Smooth muscle cell (in vitro differentiated cells): ENCODE measurements at regions not wholly inside any gene's neighbourhood (a gene's known extent, or its start where the extent isn't known, plus 50 kb on each side); places are given as distances from the start of the nearest gene placed in this dataset.

Experiments
- DNase-seq: peaks from one replicate; lab custom pipeline; 2025; ENCODE audit not compliant: unreplicated experiment; lab: John Stamatoyannopoulos, UW
- H2AFZ ChIP-seq: fragments of 200-600 bp; sonication (generic); 2 replicates; pipeline ENCODE4 v1.6.0; 2016; ENCODE audit warnings: antibody characterized with exemption, low read depth, mild to moderate bottlenecking
- H3F3A ChIP-seq: fragments of 200-600 bp; sonication (generic); 2 replicates; pipeline ENCODE4 v1.6.0; 2017; ENCODE audit warnings: antibody characterized with exemption, low read depth
- H3K27ac ChIP-seq: fragments of 200-600 bp; sonication (generic); 2 replicates; pipeline ENCODE4 v1.5.1; 2016; ENCODE audit warnings: low read depth, mild to moderate bottlenecking
- H3K27me3 ChIP-seq: fragments of 200-600 bp; sonication (generic); 2 replicates; pipeline ENCODE4 v1.6.1; 2016; ENCODE audit warnings: low read depth, mild to moderate bottlenecking
- H3K36me3 ChIP-seq: fragments of 200-600 bp; sonication (generic); 2 replicates; pipeline ENCODE4 v1.5.1; 2016; ENCODE audit warnings: low read depth
- H3K4me1 ChIP-seq: fragments of 200-600 bp; sonication (generic); 2 replicates; pipeline ENCODE4 v1.5.1; 2016; ENCODE audit warnings: low read depth
- H3K4me2 ChIP-seq: fragments of 200-600 bp; sonication (generic); 2 replicates; pipeline ENCODE4 v1.6.0; 2016; ENCODE audit warnings: mild to moderate bottlenecking
- H3K4me3 ChIP-seq: fragments of 200-600 bp; sonication (generic); 2 replicates; pipeline ENCODE4 v1.5.1; 2016; ENCODE audit warnings: mild to moderate bottlenecking
- H3K79me2 ChIP-seq: fragments of 200-600 bp; sonication (generic); 2 replicates; pipeline ENCODE4 v1.6.0; 2016; ENCODE audit warnings: low read depth, mild to moderate bottlenecking
- H3K9ac ChIP-seq: fragments of 200-600 bp; sonication (generic); 2 replicates; pipeline ENCODE4 v1.6.0; 2016; ENCODE audit warnings: low read depth
- H3K9me3 ChIP-seq: fragments of 200-600 bp; sonication (generic); replicated peaks from 2 replicates; pipeline ENCODE4 v1.5.1; 2016; ENCODE audit warnings: low read depth
- H4K20me1 ChIP-seq: fragments of 200-600 bp; sonication (generic); 2 replicates; pipeline ENCODE4 v1.6.0; 2016; ENCODE audit warnings: low read depth
- CTCF ChIP-seq: fragments of 200-600 bp; sonication (generic); IDR thresholded peaks from 2 replicates; pipeline ENCODE4 v1.5.1; 2017; ENCODE audit warnings: borderline replicate concordance, mild to moderate bottlenecking, antibody characterized with exemption; ENCODE audit not compliant: insufficient read depth, poor library complexity, severe bottlenecking
- WGBS: methylation state at CpG from one replicate; pipeline ENCODE4 v1.1.7; 2016; ENCODE audit warnings: low lambda C conversion rate; 5-methylcytosine and 5-hydroxymethylcytosine counted together

DNA sequence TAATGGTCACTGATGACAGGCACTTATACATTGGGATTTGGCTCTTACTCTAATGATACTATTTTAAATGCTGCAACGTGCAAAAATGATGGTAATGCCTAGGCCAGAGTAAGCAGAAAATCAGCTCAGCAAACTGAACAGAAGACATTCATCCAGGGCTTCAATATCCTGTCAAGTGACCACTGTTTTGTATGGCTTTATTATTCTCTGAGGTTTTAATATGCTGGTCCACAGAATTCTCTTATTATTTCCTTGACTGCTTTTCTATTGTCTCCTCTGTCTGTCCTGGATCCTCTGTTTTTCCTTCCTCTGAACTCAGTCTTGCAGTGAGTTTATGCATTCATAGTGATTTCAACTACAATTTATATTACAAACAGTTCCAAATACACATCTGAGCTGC, 90.8 kb upstream of the PMFBP1 start:
- Histone ChIP-seq H3K4me3 (no peak overlapping the region), H3K79me2 (no peaks in the 10 kb centered on the region), H3K9ac (no peak overlapping the region), H3F3A (no peaks in the 10 kb centered on the region), H3K4me1 (no peaks in the 10 kb centered on the region), H3K4me2 (no peak overlapping the region), H3K27me3 (no peaks in the 10 kb centered on the region), H3K9me3 (no peaks in the 10 kb centered on the region), H2AFZ (no peak overlapping the region), H3K27ac (no peak overlapping the region), H3K36me3 (no peaks in the 10 kb centered on the region), H4K20me1 (no peaks in the 10 kb centered on the region)
- 93% methylated on average over 1 of the region's 1 CpG for WGBS
- DNase-seq, result no peak
- TF ChIP-seq CTCF, result no peak

- Histone ChIP-seq H3F3A (no peaks in the 10 kb centered on the region), H3K9ac (no peak overlapping the region), H3K4me3 (no peak overlapping the region), H3K27ac (no peak overlapping the region), H3K79me2 (no peaks in the 10 kb centered on the region), H3K36me3 (no peaks in the 10 kb centered on the region), H2AFZ (no peak overlapping the region), H3K4me1 (peaks cover 10% of the 10 kb centered on the region), H3K4me2 (no peak overlapping the region), H3K27me3 (no peaks in the 10 kb centered on the region), H4K20me1 (no peaks in the 10 kb centered on the region), H3K9me3 (no peaks in the 10 kb centered on the region)
- WGBS, result 100% methylated on average over 1 of the region's 1 CpG
- no peak for DNase-seq
- TF ChIP-seq CTCF, result no peak
Measured at GRCh38 chr16:72261127-72261526, 89.2 kb upstream of the PMFBP1 start.

DNA sequence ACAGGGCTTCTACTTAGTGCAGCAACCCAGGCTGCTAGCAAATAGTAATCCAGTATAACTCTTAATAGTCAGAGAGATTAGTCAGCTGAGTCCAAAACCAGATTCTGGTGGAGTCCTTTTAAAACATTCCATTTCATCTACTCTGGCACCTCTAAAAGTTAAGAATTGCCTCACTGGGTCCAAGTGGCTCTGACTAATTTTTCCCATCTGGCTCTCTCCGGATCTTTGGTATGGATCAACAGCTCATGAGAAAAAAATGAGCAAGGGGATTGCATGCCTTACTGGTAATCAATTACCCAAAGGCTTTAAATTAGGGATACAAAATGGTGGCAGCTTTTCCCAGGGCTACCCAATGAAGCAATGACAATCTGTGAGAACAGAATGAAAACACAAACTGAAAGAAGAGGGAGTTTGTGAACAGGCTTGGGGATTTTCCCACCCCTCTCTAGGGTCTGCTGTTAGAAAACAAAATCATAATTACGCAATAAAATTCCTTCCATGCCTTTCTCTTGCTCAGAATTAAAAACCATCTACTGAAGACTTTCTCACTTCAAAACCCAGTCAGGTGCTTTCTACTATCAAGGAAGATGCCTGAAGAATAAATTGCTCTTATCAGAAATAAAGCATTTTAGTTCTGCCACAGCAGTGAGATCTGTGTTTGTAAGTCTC, 84.6 kb upstream of the PMFBP1 start:
- Histone ChIP-seq H3F3A (no peaks in the 10 kb centered on the region), H3K4me3 (no peak overlapping the region), H3K36me3 (no peaks in the 10 kb centered on the region), H3K79me2 (no peaks in the 10 kb centered on the region), H3K9me3 (no peaks in the 10 kb centered on the region), H3K4me1 (peaks cover 10% of the 10 kb centered on the region), H3K9ac (no peak overlapping the region), H2AFZ (no peak overlapping the region), H3K4me2 (peak overlapping the region; percentile 40), H3K27ac (no peak overlapping the region), H4K20me1 (no peaks in the 10 kb centered on the region), H3K27me3 (no peaks in the 10 kb centered on the region)
- no peak for DNase-seq
- TF ChIP-seq CTCF, result no peak
- WGBS, result 65% methylated on average over 2 of the region's 2 CpGs

GRCh38 chr16:72255786-72256185, 83.8 kb upstream of the PMFBP1 start:
- H2AFZ ChIP-seq, result no peak overlapping the region
- no peaks in the 10 kb centered on the region for H3K79me2 ChIP-seq
- H3K4me1 ChIP-seq, result peaks cover 10% of the 10 kb centered on the region
- H3K36me3 ChIP-seq, result no peaks in the 10 kb centered on the region
- no peaks in the 10 kb centered on the region for H3K9me3 ChIP-seq
- no peak overlapping the region for H3K4me2 ChIP-seq
- H3K4me3 ChIP-seq, result no peak overlapping the region
- DNase-seq, result no peak
- no peak for TF ChIP-seq CTCF
- no peak overlapping the region for H3K27ac ChIP-seq
- no peak overlapping the region for H3K9ac ChIP-seq
- no peaks in the 10 kb centered on the region for H3F3A ChIP-seq
- no peaks in the 10 kb centered on the region for H4K20me1 ChIP-seq
- WGBS, result 96% methylated on average over 1 of the region's 1 CpG
- H3K27me3 ChIP-seq, result no peaks in the 10 kb centered on the region
